H1 (cell line): ENCODE measurements at regions not wholly inside any gene's neighbourhood (a gene's known extent, or its start where the extent isn't known, plus 50 kb on each side); places are given as distances from the start of the nearest gene placed in this dataset.

Source experiments
- CTCF ChIA-PET: fragments of 300-600 bp; sonication (Branson Sonifier 250); formaldehyde crosslinking; loops from one replicate; lab custom pipeline; 2021; ENCODE audit not compliant: partially characterized antibody; lab: Charles Lee
- POLR2A ChIA-PET: fragments of 300-600 bp; sonication (Branson Sonifier 250); formaldehyde crosslinking; loops from one replicate; lab custom pipeline; 2021; ENCODE audit warnings: inconsistent platforms; ENCODE audit not compliant: partially characterized antibody; lab: Charles Lee
- DNase-seq, 2 experiments: peaks; one replicate each; pipeline versions ENCODE4 v3.0.0 to v3.0.0-alpha.2; 2010 to 2022; ENCODE audit warnings: low spot score in 2 of 2, low read depth in 1 of 2, mixed read lengths in 1 of 2
- FAIRE-seq: peaks from 2 replicates; lab custom pipeline; 2011; peaks lifted over from hg19 to GRCh38; lab: Jason Lieb, UNC
- H2AFZ ChIP-seq: 2 replicates; pipeline ENCODE4 v1.8.1; 2012; ENCODE audit warnings: low read length, inconsistent platforms
- H2AK5ac ChIP-seq: 2 replicates; pipeline ENCODE4 v1.6.1; 2013; ENCODE audit warnings: low read depth, low read length
- H2BK120ac ChIP-seq: replicated peaks from 2 replicates; pipeline ENCODE3; 2013; ENCODE audit warnings: low read depth, low read length, inconsistent platforms
- H2BK12ac ChIP-seq: 2 replicates; pipeline ENCODE4 v1.6.1; 2013; ENCODE audit warnings: low read depth, low read length
- H2BK15ac ChIP-seq: 2 replicates; pipeline ENCODE4 v1.6.1; 2013; ENCODE audit warnings: low read length
- H2BK20ac ChIP-seq: 2 replicates; pipeline ENCODE4 v1.6.1; 2013; ENCODE audit warnings: low read length
- H2BK5ac ChIP-seq: 2 replicates; pipeline ENCODE4 v1.6.1; 2013; ENCODE audit warnings: low read depth, low read length
- H3K14ac ChIP-seq: 2 replicates; pipeline ENCODE4 v1.6.1; 2013; ENCODE audit warnings: inconsistent platforms; ENCODE audit not compliant: insufficient read length
- H3K18ac ChIP-seq: 2 replicates; pipeline ENCODE4 v1.6.1; 2013; ENCODE audit warnings: low read length; ENCODE audit errors: extremely low read depth
- H3K23ac ChIP-seq: 2 replicates; pipeline ENCODE4 v1.6.1; 2013; ENCODE audit warnings: inconsistent platforms; ENCODE audit not compliant: insufficient read length
- H3K23me2 ChIP-seq: 2 replicates; pipeline ENCODE4 v1.6.1; 2013; ENCODE audit warnings: low read depth, low read length
- H3K27ac ChIP-seq: 2 replicates; pipeline ENCODE4 v1.6.1; 2011; ENCODE audit warnings: low read depth, low read length, inconsistent platforms
- H3K27me3 ChIP-seq, 4 experiments: replicated peaks in 1 of 4; 1 replicate in 1 of 4; 2 replicates in 3 of 4; pipeline versions ENCODE4 v1.6.1 to v1.8.1; 2011 to 2013; ENCODE audit warnings: low read length in 3 of 4, mild to moderate bottlenecking in 3 of 4, inconsistent platforms in 2 of 4, mixed read lengths in 2 of 4, moderate library complexity in 1 of 4; ENCODE audit not compliant: control insufficient read depth in 3 of 4, insufficient read depth in 3 of 4; ENCODE audit errors: extremely low read depth in 1 of 4
- H3K36me3 ChIP-seq, 4 experiments: 2 replicates each; pipeline versions ENCODE4 v1.6.1 to v1.8.1; 2011 to 2013; ENCODE audit warnings: mild to moderate bottlenecking in 4 of 4, low read length in 3 of 4, moderate library complexity in 2 of 4, control low read depth in 1 of 4, inconsistent platforms in 1 of 4; ENCODE audit not compliant: insufficient read depth in 4 of 4, control insufficient read depth in 2 of 4
- H3K4ac ChIP-seq: replicated peaks from 2 replicates; pipeline ENCODE3; 2013; ENCODE audit warnings: low read length, low read depth, mixed read lengths, inconsistent platforms; ENCODE audit not compliant: insufficient read length
- H3K4me1 ChIP-seq, 4 experiments: replicated peaks in 1 of 4; 1 replicate in 1 of 4; 2 replicates in 3 of 4; pipeline versions ENCODE4 v1.6.1 to v1.8.1; 2011 to 2013; ENCODE audit warnings: low read length in 3 of 4, inconsistent platforms in 2 of 4, mixed read lengths in 1 of 4; ENCODE audit not compliant: insufficient read depth in 4 of 4, control insufficient read depth in 3 of 4
- H3K4me2 ChIP-seq, 2 experiments: 2 replicates each; pipeline versions ENCODE4 v1.6.1 to v1.8.1; 2011 to 2013; ENCODE audit warnings: low read depth in 2 of 2, low read length in 2 of 2, control low read depth in 1 of 2, inconsistent platforms in 1 of 2, mild to moderate bottlenecking in 1 of 2; ENCODE audit not compliant: insufficient read depth in 1 of 2
- H3K4me3 ChIP-seq, 4 experiments: fragments of 200-600, 300-600 bp in 1 of 4; sonication (generic), shearing (Covaris generic), sonication (Bioruptor Twin) in 1 of 4; 2 replicates each; pipeline versions ENCODE4 v1.5.1 to v1.8.1; 2011 to 2016; ENCODE audit warnings: low read length in 4 of 4, low read depth in 3 of 4, control low read depth in 2 of 4, inconsistent platforms in 2 of 4, mild to moderate bottlenecking in 2 of 4, mixed read lengths in 1 of 4, moderate library complexity in 1 of 4; ENCODE audit not compliant: insufficient read depth in 2 of 4; ENCODE audit errors: extremely low read depth in 1 of 4
- H3K56ac ChIP-seq: replicated peaks from 2 replicates; pipeline ENCODE3; 2013; ENCODE audit warnings: low read depth, mild to moderate bottlenecking, mixed read lengths, low read length, inconsistent platforms; ENCODE audit not compliant: insufficient read length
- H3K79me1 ChIP-seq: 2 replicates; pipeline ENCODE4 v1.6.1; 2013; ENCODE audit warnings: low read depth, low read length, control low read depth
- H3K79me2 ChIP-seq, 2 experiments: 2 replicates each; pipeline versions ENCODE4 v1.6.1 to v1.8.1; 2012 to 2013; ENCODE audit warnings: low read length in 2 of 2, mild to moderate bottlenecking in 2 of 2, inconsistent platforms in 1 of 2; ENCODE audit not compliant: insufficient read depth in 2 of 2, control insufficient read depth in 1 of 2
- H3K9ac ChIP-seq, 4 experiments: replicated peaks in 1 of 4; 1 replicate in 1 of 4; 2 replicates in 3 of 4; pipeline versions ENCODE4 v1.6.1 to v1.8.1; 2011 to 2013; ENCODE audit warnings: low read depth in 3 of 4, low read length in 3 of 4, control low read depth in 2 of 4, mild to moderate bottlenecking in 2 of 4, moderate library complexity in 2 of 4, inconsistent platforms in 1 of 4; ENCODE audit errors: extremely low read depth in 1 of 4
- H3K9me3 ChIP-seq, 2 experiments: 2 replicates each; pipeline versions ENCODE4 v1.6.1 to v1.8.1; 2012 to 2013; ENCODE audit warnings: mild to moderate bottlenecking in 2 of 2, moderate library complexity in 2 of 2, control low read depth in 1 of 2, inconsistent platforms in 1 of 2, low read depth in 1 of 2, low read length in 1 of 2, mixed read lengths in 1 of 2; ENCODE audit not compliant: insufficient read depth in 2 of 2
- H4K20me1 ChIP-seq, 2 experiments: replicated peaks in 1 of 2; 2 replicates each; pipeline versions ENCODE3 to v1.8.1; 2011 to 2013; ENCODE audit warnings: inconsistent platforms in 2 of 2, low read length in 2 of 2, mild to moderate bottlenecking in 1 of 2; ENCODE audit not compliant: insufficient read depth in 2 of 2, control insufficient read depth in 1 of 2
- H4K5ac ChIP-seq: 2 replicates; pipeline ENCODE4 v1.6.1; 2013; ENCODE audit warnings: low read length, low read depth, mixed read lengths, inconsistent platforms; ENCODE audit not compliant: insufficient read length
- H4K8ac ChIP-seq: 2 replicates; pipeline ENCODE4 v1.8.0; 2013; ENCODE audit warnings: mild to moderate bottlenecking, moderate library complexity, low read length, inconsistent platforms; ENCODE audit not compliant: insufficient read depth; ENCODE audit errors: extremely low read depth
- H4K91ac ChIP-seq: replicated peaks from 2 replicates; pipeline ENCODE3; 2013; ENCODE audit warnings: low read length, mixed read lengths, inconsistent platforms; ENCODE audit not compliant: insufficient read length
- NRF1 ChIP-seq: IDR thresholded peaks from 2 replicates; pipeline ENCODE4 v1.6.1; 2011; ENCODE audit warnings: mild to moderate bottlenecking, low read depth, low read length, improper control_type of control experiment
- WGBS, 2 experiments: shearing (Covaris generic) in 1 of 2; methylation state at CpG; one replicate each; pipeline versions ENCODE4 v1.1.6 to v1.1.7; 2013 to 2015; ENCODE audit warnings: low lambda C conversion rate in 2 of 2, mixed read lengths in 2 of 2, inconsistent platforms in 1 of 2, low coverage in 1 of 2, missing lambda C conversion rate in 1 of 2; ENCODE audit not compliant: insufficient replicate concordance in 2 of 2, insufficient coverage in 1 of 2, insufficient read length in 1 of 2; ENCODE audit errors: extremely low coverage in 1 of 2, missing lambda C conversion rate in 1 of 2; 5-methylcytosine and 5-hydroxymethylcytosine counted together
- TF ChIP-seq, protein P1 (sequence below): IDR thresholded peaks from 2 replicates; pipeline ENCODE4 v1.6.1; 2012; ENCODE audit warnings: inconsistent platforms

GRCh38 chr20:56776345-56776744, 147.2 kb downstream of the TFAP2C start:
- no peak overlapping the region for H3K18ac ChIP-seq
- no peak overlapping the region for H3K4ac ChIP-seq
- H3K27me3 ChIP-seq = no peaks in the 10 kb centered on the region
- no peak overlapping the region for H3K4me2 ChIP-seq
- H3K4me3 ChIP-seq = no peak overlapping the region
- no peaks in the 10 kb centered on the region for H3K36me3 ChIP-seq
- H3K56ac ChIP-seq = no peak overlapping the region
- H2AK5ac ChIP-seq = no peak overlapping the region
- H4K5ac ChIP-seq = no peak overlapping the region
- H2BK5ac ChIP-seq = no peak overlapping the region
- ChIA-PET POLR2A (interaction anchor here (0.5 kb wide), 1 partner anchor 144 kb away, joined by 3 read pairs; no protein-coding TSS in a partner anchor), CTCF (no interaction called here)
- H3K9ac ChIP-seq = no peak overlapping the region
- H3K79me1 ChIP-seq = no peaks in the 10 kb centered on the region
- TF ChIP-seq NRF1 = no peak
- TF ChIP-seq, protein P1, sequence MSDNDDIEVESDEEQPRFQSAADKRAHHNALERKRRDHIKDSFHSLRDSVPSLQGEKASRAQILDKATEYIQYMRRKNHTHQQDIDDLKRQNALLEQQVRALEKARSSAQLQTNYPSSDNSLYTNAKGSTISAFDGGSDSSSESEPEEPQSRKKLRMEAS = 0 out of 2 replicates have a peak, but pooled peaks have one; percentile 26
- H4K8ac ChIP-seq = no peak overlapping the region
- H3K9me3 ChIP-seq = no peaks in the 10 kb centered on the region
- DNase-seq = no peak
- no peaks in the 10 kb centered on the region for H3K23me2 ChIP-seq
- H2AFZ ChIP-seq = no peak overlapping the region
- H2BK15ac ChIP-seq = 0 out of 2 replicates have a peak overlapping the region, but pooled peaks have one; percentile 50
- no peak overlapping the region for H2BK120ac ChIP-seq
- H4K91ac ChIP-seq = no peak overlapping the region
- no peaks in the 10 kb centered on the region for H3K79me2 ChIP-seq
- 74% methylated on average over 9 of the region's 9 CpGs; no CpG with 5 or more reads in 1 of the 2 experiments for WGBS, 2 experiments
- H3K14ac ChIP-seq = no peak overlapping the region
- H3K27ac ChIP-seq = no peak overlapping the region
- H2BK12ac ChIP-seq = no peak overlapping the region
- H3K23ac ChIP-seq = no peak overlapping the region
- peaks cover 0 to 11% (median 0%) of the 10 kb centered on the region in 4 experiments; a peak in 4 of 7 replicates for H3K4me1 ChIP-seq
- no peaks in the 10 kb centered on the region for H4K20me1 ChIP-seq
- no peak for FAIRE-seq
- H2BK20ac ChIP-seq = 0 out of 2 replicates have a peak overlapping the region, but pooled peaks have one; percentile 53
